Smooth muscle cell (in vitro differentiated cells): ENCODE measurements at regions not wholly inside any gene's neighbourhood (a gene's known extent, or its start where the extent isn't known, plus 50 kb on each side); places are given as distances from the start of the nearest gene placed in this dataset.

ENCODE experiments used
- DNase-seq: peaks from one replicate; lab custom pipeline; 2025; ENCODE audit not compliant: unreplicated experiment; lab: John Stamatoyannopoulos, UW
- H2AFZ ChIP-seq: fragments of 200-600 bp; sonication (generic); 2 replicates; pipeline ENCODE4 v1.6.0; 2016; ENCODE audit warnings: antibody characterized with exemption, low read depth, mild to moderate bottlenecking
- H3F3A ChIP-seq: fragments of 200-600 bp; sonication (generic); 2 replicates; pipeline ENCODE4 v1.6.0; 2017; ENCODE audit warnings: antibody characterized with exemption, low read depth
- H3K27ac ChIP-seq: fragments of 200-600 bp; sonication (generic); 2 replicates; pipeline ENCODE4 v1.5.1; 2016; ENCODE audit warnings: low read depth, mild to moderate bottlenecking
- H3K27me3 ChIP-seq: fragments of 200-600 bp; sonication (generic); 2 replicates; pipeline ENCODE4 v1.6.1; 2016; ENCODE audit warnings: low read depth, mild to moderate bottlenecking
- H3K36me3 ChIP-seq: fragments of 200-600 bp; sonication (generic); 2 replicates; pipeline ENCODE4 v1.5.1; 2016; ENCODE audit warnings: low read depth
- H3K4me1 ChIP-seq: fragments of 200-600 bp; sonication (generic); 2 replicates; pipeline ENCODE4 v1.5.1; 2016; ENCODE audit warnings: low read depth
- H3K4me2 ChIP-seq: fragments of 200-600 bp; sonication (generic); 2 replicates; pipeline ENCODE4 v1.6.0; 2016; ENCODE audit warnings: mild to moderate bottlenecking
- H3K4me3 ChIP-seq: fragments of 200-600 bp; sonication (generic); 2 replicates; pipeline ENCODE4 v1.5.1; 2016; ENCODE audit warnings: mild to moderate bottlenecking
- H3K79me2 ChIP-seq: fragments of 200-600 bp; sonication (generic); 2 replicates; pipeline ENCODE4 v1.6.0; 2016; ENCODE audit warnings: low read depth, mild to moderate bottlenecking
- H3K9ac ChIP-seq: fragments of 200-600 bp; sonication (generic); 2 replicates; pipeline ENCODE4 v1.6.0; 2016; ENCODE audit warnings: low read depth
- H3K9me3 ChIP-seq: fragments of 200-600 bp; sonication (generic); replicated peaks from 2 replicates; pipeline ENCODE4 v1.5.1; 2016; ENCODE audit warnings: low read depth
- H4K20me1 ChIP-seq: fragments of 200-600 bp; sonication (generic); 2 replicates; pipeline ENCODE4 v1.6.0; 2016; ENCODE audit warnings: low read depth
- WGBS: methylation state at CpG from one replicate; pipeline ENCODE4 v1.1.7; 2016; ENCODE audit warnings: low lambda C conversion rate; 5-methylcytosine and 5-hydroxymethylcytosine counted together
- TF ChIP-seq, protein P1 (sequence below): fragments of 200-600 bp; sonication (generic); IDR thresholded peaks from 2 replicates; pipeline ENCODE4 v1.5.1; 2017; ENCODE audit warnings: borderline replicate concordance, mild to moderate bottlenecking, antibody characterized with exemption; ENCODE audit not compliant: insufficient read depth, poor library complexity, severe bottlenecking

DNA sequence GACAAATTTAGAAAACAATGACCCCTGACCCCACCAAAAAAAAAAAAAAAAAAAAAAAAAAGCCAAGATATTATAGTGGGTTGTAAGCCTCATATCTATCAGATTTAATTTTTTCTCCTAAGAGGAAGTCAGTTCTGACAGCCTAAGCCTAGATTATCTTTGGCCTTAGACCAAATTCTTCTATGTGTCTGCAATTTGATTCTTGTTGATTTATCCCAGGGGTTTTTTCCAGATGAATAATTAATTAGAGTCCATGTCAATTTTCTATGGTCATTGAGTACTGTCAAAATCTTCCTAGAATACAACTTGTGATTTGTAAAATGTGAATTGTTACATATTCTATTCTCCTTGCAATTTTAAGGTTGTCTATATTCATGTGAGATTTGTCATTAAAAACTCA lies 151.6 kb upstream of the CACNA2D1 start:
- H3K27me3 ChIP-seq, result no peaks in the 10 kb centered on the region

GRCh38 chr7:82594665-82595064 lies 151.1 kb upstream of the CACNA2D1 start:
- H3K4me2 ChIP-seq, result peak overlapping the region; percentile 67
- no peaks in the 10 kb centered on the region for H3K79me2 ChIP-seq
- no peaks in the 10 kb centered on the region for H3K9me3 ChIP-seq
- H3K36me3 ChIP-seq, result no peaks in the 10 kb centered on the region
- H2AFZ ChIP-seq, result peak overlapping the region; percentile 97
- H3F3A ChIP-seq, result no peaks in the 10 kb centered on the region
- no peak for DNase-seq
- no peak overlapping the region for H3K27ac ChIP-seq
- H3K27me3 ChIP-seq, result no peaks in the 10 kb centered on the region
- 51% methylated on average over 6 of the region's 6 CpGs for WGBS
- H3K4me3 ChIP-seq, result peak overlapping the region; percentile 27
- TF ChIP-seq, protein P1, sequence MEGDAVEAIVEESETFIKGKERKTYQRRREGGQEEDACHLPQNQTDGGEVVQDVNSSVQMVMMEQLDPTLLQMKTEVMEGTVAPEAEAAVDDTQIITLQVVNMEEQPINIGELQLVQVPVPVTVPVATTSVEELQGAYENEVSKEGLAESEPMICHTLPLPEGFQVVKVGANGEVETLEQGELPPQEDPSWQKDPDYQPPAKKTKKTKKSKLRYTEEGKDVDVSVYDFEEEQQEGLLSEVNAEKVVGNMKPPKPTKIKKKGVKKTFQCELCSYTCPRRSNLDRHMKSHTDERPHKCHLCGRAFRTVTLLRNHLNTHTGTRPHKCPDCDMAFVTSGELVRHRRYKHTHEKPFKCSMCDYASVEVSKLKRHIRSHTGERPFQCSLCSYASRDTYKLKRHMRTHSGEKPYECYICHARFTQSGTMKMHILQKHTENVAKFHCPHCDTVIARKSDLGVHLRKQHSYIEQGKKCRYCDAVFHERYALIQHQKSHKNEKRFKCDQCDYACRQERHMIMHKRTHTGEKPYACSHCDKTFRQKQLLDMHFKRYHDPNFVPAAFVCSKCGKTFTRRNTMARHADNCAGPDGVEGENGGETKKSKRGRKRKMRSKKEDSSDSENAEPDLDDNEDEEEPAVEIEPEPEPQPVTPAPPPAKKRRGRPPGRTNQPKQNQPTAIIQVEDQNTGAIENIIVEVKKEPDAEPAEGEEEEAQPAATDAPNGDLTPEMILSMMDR, result no peak
- peaks cover 36% of the 10 kb centered on the region for H3K4me1 ChIP-seq
- no peak overlapping the region for H3K9ac ChIP-seq
- no peaks in the 10 kb centered on the region for H4K20me1 ChIP-seq

More for the DNA sequence above, 151.6 kb upstream of the CACNA2D1 start:
- no peak overlapping the region for H3K27ac ChIP-seq
- H2AFZ ChIP-seq, result no peak overlapping the region
- H3K4me3 ChIP-seq, result no peak overlapping the region
- no peaks in the 10 kb centered on the region for H4K20me1 ChIP-seq
- no peaks in the 10 kb centered on the region for H3K9me3 ChIP-seq
- no peaks in the 10 kb centered on the region for H3K79me2 ChIP-seq
- no peak overlapping the region for H3K4me2 ChIP-seq
- no peak overlapping the region for H3K9ac ChIP-seq
- TF ChIP-seq, protein P1, result no peak
- no peaks in the 10 kb centered on the region for H3F3A ChIP-seq
- H3K36me3 ChIP-seq, result no peaks in the 10 kb centered on the region
- DNase-seq, result no peak
- H3K4me1 ChIP-seq, result peaks cover 36% of the 10 kb centered on the region

GRCh38 chr7:82593780-82594179 lies 150.2 kb upstream of the CACNA2D1 start:
- Histone ChIP-seq H3K4me2 (peak overlapping the region; percentile 67), H3K4me1 (peaks cover 36% of the 10 kb centered on the region), H3K9me3 (no peaks in the 10 kb centered on the region), H3K27ac (no peak overlapping the region), H4K20me1 (no peaks in the 10 kb centered on the region), H3F3A (no peaks in the 10 kb centered on the region), H3K9ac (no peak overlapping the region), H3K27me3 (no peaks in the 10 kb centered on the region), H3K36me3 (no peaks in the 10 kb centered on the region), H3K4me3 (no peak overlapping the region), H2AFZ (peak overlapping the region; percentile 97), H3K79me2 (no peaks in the 10 kb centered on the region)
- DNase-seq, result no peak
- 71% methylated on average over 3 of the region's 3 CpGs for WGBS
- TF ChIP-seq, protein P1, result no peak

DNA sequence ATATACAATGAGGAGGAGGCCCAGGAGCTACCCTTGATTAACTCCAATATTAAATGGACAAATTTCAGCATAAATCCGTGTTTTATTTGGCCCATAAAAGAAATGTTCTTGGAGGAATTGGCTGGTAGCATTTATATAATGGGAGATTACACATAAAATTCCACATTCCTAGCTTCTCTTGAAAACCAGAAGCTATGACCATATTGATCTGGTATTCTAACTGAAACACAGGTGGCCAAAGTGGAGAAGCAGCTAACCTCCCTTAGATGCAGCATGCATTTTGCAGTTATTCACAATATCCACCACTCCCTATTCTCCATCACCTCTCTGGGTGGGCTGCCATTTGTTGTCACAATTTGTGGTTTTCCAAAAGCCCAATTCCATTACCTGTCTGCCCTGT lies 148.8 kb upstream of the CACNA2D1 start:
- no peak for DNase-seq
- Histone ChIP-seq H2AFZ (no peak overlapping the region), H3K27me3 (no peaks in the 10 kb centered on the region), H3K79me2 (no peaks in the 10 kb centered on the region), H3K4me1 (peaks cover 36% of the 10 kb centered on the region), H3K9me3 (no peaks in the 10 kb centered on the region), H3K9ac (no peak overlapping the region), H4K20me1 (no peaks in the 10 kb centered on the region), H3K27ac (no peak overlapping the region), H3K36me3 (no peaks in the 10 kb centered on the region), H3K4me3 (no peak overlapping the region), H3F3A (no peaks in the 10 kb centered on the region), H3K4me2 (no peak overlapping the region)
- TF ChIP-seq, protein P1, result no peak
- WGBS, result 91% methylated on average over 1 of the region's 1 CpG
